Neural cell (in vitro differentiated cells): ENCODE measurements at regions not wholly inside any gene's neighbourhood (a gene's known extent, or its start where the extent isn't known, plus 50 kb on each side); places are given as distances from the start of the nearest gene placed in this dataset.

Experiments
- H2AFZ ChIP-seq: fragments of 200-600, 300-800 bp; sonication (generic), shearing (Covaris generic); 2 replicates; pipeline ENCODE4 v1.6.0; 2014; ENCODE audit warnings: low read depth, mild to moderate bottlenecking, antibody characterized with exemption, low read length, moderate library complexity
- H3F3A ChIP-seq: fragments of 200-600 bp; shearing (Covaris generic); 2 replicates; pipeline ENCODE4 v1.6.1; 2016; ENCODE audit warnings: mild to moderate bottlenecking, moderate library complexity, mixed read lengths, antibody characterized with exemption, low read length; ENCODE audit not compliant: insufficient read depth, poor library complexity, severe bottlenecking
- H3K27ac ChIP-seq: fragments of 200-600, 300-800 bp; sonication (generic), shearing (Covaris generic); 2 replicates; pipeline ENCODE4 v1.5.1; 2014; ENCODE audit warnings: mild to moderate bottlenecking, low read length, moderate library complexity
- H3K27me3 ChIP-seq: fragments of 300-800, 200-600 bp; sonication (generic), shearing (Covaris generic); 2 replicates; pipeline ENCODE4 v1.6.0; 2014; ENCODE audit warnings: mild to moderate bottlenecking, low read depth, low read length, moderate library complexity; ENCODE audit not compliant: insufficient read depth
- H3K36me3 ChIP-seq: fragments of 300-800, 200-600 bp; sonication (generic), shearing (Covaris generic); 2 replicates; pipeline ENCODE4 v1.5.1; 2014; ENCODE audit warnings: mild to moderate bottlenecking, antibody characterized with exemption, low read length, moderate library complexity; ENCODE audit not compliant: insufficient read depth
- H3K4me2 ChIP-seq: fragments of 300-800, 200-600 bp; sonication (generic), shearing (Covaris generic); 2 replicates; pipeline ENCODE4 v1.6.0; 2014; ENCODE audit warnings: mild to moderate bottlenecking, low read length
- H3K4me3 ChIP-seq: fragments of 300-800, 200-600 bp; sonication (generic), shearing (Covaris generic); 2 replicates; pipeline ENCODE4 v1.5.1; 2014; ENCODE audit warnings: mild to moderate bottlenecking, low read length, moderate library complexity
- H3K79me2 ChIP-seq: fragments of 200-600 bp; shearing (Covaris generic); replicated peaks from 2 replicates; pipeline ENCODE4 v1.6.0; 2014; ENCODE audit warnings: mild to moderate bottlenecking, low read length, moderate library complexity; ENCODE audit not compliant: insufficient read depth
- H3K9ac ChIP-seq: fragments of 300-800, 200-600 bp; sonication (generic), shearing (Covaris generic); 2 replicates; pipeline ENCODE4 v1.6.1; 2016; ENCODE audit warnings: mild to moderate bottlenecking, low read length, mixed read lengths
- H3K9me2 ChIP-seq: fragments of 200-600 bp; shearing (Covaris generic); 2 replicates; pipeline ENCODE4 v1.6.1; 2016; ENCODE audit warnings: mild to moderate bottlenecking, low read length, mixed read lengths; ENCODE audit not compliant: insufficient read depth
- H3K9me3 ChIP-seq: fragments of 200-600, 300-800 bp; sonication (generic), shearing (Covaris generic); 2 replicates; pipeline ENCODE4 v1.6.1; 2016; ENCODE audit warnings: mild to moderate bottlenecking, mixed run types, low read length, moderate library complexity, mixed read lengths
- H4K20me1 ChIP-seq: fragments of 200-600 bp; shearing (Covaris generic); 2 replicates; pipeline ENCODE4 v1.6.1; 2016; ENCODE audit warnings: mild to moderate bottlenecking, mixed run types; ENCODE audit not compliant: insufficient read depth
- EP300 ChIP-seq: fragments of 450-650 bp; conservative IDR thresholded peaks from 2 replicates; pipeline ENCODE4 v1.6.1; 2014; ENCODE audit warnings: antibody characterized with exemption, mild to moderate bottlenecking, moderate library complexity; ENCODE audit not compliant: poor library complexity, severe bottlenecking
- EZH2 ChIP-seq: fragments of 200-600, 300-800 bp; shearing (Covaris generic), sonication (generic); IDR thresholded peaks from 2 replicates; pipeline ENCODE4 v1.6.1; 2014; ENCODE audit warnings: antibody characterized with exemption, low read length, borderline replicate concordance, mild to moderate bottlenecking; ENCODE audit not compliant: insufficient read depth, poor library complexity, severe bottlenecking
- MXI1 ChIP-seq: fragments of 450-650 bp; conservative IDR thresholded peaks from 2 replicates; pipeline ENCODE4 v1.6.1; 2014; ENCODE audit warnings: antibody characterized with exemption, mild to moderate bottlenecking; ENCODE audit not compliant: poor library complexity, severe bottlenecking
- POLR2AphosphoS5 ChIP-seq: IDR thresholded peaks from 2 replicates; pipeline ENCODE4 v1.6.1; 2012
- RAD21 ChIP-seq: fragments of 450-650 bp; conservative IDR thresholded peaks from 2 replicates; pipeline ENCODE4 v1.6.1; 2014; ENCODE audit warnings: antibody characterized with exemption, mild to moderate bottlenecking, moderate library complexity
- SMC3 ChIP-seq: fragments of 450-650 bp; conservative IDR thresholded peaks from 2 replicates; pipeline ENCODE4 v1.6.1; 2014; ENCODE audit warnings: antibody characterized with exemption, mild to moderate bottlenecking, moderate library complexity; ENCODE audit not compliant: poor library complexity
- TAF1 ChIP-seq: IDR thresholded peaks from 2 replicates; pipeline ENCODE4 v1.6.1; 2012; ENCODE audit warnings: low read depth
- TF ChIP-seq, protein P1 (sequence below): fragments of 450-650 bp; IDR thresholded peaks from 2 replicates; pipeline ENCODE4 v1.5.1; 2014; ENCODE audit warnings: antibody characterized with exemption, mild to moderate bottlenecking, moderate library complexity; ENCODE audit not compliant: poor library complexity, severe bottlenecking
- TF ChIP-seq, protein P2 (sequence below): IDR thresholded peaks from 2 replicates; pipeline ENCODE4 v1.6.1; 2012; ENCODE audit warnings: borderline replicate concordance

DNA sequence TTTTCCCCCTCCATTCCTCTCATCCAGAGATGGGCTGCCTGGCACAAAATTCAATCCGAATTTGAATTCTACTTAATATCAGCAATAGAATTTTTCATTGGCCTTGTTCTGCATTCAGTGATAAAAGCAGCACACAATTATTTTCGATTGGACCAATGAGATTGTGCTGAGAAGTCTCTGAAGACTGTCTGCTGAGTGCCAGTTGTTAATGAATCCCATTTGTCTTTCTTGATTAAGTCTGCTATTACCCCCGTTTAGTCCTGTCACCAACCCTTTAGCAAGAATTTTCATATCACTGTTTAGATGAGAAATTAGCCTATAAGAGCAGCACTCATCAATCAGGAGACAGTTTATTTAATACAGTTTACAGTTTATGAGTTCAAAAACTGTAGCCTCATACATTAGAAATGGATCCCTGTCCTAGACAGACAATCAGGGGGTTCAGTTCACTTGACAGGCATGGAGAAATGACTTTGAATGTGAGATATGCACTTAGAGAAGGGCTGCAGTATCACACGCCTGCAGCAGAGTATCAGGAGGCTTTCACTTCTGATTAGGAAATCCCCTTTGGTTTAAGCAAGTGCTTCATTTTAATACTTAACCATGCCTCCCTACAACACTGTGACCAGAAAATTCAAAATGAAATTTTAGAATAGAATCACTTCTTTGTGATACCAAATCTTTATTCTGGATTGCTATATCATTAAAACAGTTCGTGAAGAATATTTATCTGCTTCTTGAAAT lies 304.7 kb upstream of the PTBP2 start:
- Histone ChIP-seq H3K4me3 (no peak overlapping the region), H3K9me2 (no peaks in the 10 kb centered on the region), H3K4me2 (no peak overlapping the region), H3K27ac (no peak overlapping the region), H4K20me1 (no peaks in the 10 kb centered on the region), H2AFZ (no peak overlapping the region), H3K9me3 (no peaks in the 10 kb centered on the region), H3F3A (no peaks in the 10 kb centered on the region), H3K36me3 (no peaks in the 10 kb centered on the region), H3K27me3 (no peaks in the 10 kb centered on the region), H3K9ac (no peak overlapping the region), H3K79me2 (no peaks in the 10 kb centered on the region)
- TF ChIP-seq, protein P1, sequence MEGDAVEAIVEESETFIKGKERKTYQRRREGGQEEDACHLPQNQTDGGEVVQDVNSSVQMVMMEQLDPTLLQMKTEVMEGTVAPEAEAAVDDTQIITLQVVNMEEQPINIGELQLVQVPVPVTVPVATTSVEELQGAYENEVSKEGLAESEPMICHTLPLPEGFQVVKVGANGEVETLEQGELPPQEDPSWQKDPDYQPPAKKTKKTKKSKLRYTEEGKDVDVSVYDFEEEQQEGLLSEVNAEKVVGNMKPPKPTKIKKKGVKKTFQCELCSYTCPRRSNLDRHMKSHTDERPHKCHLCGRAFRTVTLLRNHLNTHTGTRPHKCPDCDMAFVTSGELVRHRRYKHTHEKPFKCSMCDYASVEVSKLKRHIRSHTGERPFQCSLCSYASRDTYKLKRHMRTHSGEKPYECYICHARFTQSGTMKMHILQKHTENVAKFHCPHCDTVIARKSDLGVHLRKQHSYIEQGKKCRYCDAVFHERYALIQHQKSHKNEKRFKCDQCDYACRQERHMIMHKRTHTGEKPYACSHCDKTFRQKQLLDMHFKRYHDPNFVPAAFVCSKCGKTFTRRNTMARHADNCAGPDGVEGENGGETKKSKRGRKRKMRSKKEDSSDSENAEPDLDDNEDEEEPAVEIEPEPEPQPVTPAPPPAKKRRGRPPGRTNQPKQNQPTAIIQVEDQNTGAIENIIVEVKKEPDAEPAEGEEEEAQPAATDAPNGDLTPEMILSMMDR: no peak
- no peak for TF ChIP-seq EZH2
- TF ChIP-seq MXI1: no peak
- no peak for TF ChIP-seq RAD21
- no peak for TF ChIP-seq TAF1
- TF ChIP-seq, protein P2, sequence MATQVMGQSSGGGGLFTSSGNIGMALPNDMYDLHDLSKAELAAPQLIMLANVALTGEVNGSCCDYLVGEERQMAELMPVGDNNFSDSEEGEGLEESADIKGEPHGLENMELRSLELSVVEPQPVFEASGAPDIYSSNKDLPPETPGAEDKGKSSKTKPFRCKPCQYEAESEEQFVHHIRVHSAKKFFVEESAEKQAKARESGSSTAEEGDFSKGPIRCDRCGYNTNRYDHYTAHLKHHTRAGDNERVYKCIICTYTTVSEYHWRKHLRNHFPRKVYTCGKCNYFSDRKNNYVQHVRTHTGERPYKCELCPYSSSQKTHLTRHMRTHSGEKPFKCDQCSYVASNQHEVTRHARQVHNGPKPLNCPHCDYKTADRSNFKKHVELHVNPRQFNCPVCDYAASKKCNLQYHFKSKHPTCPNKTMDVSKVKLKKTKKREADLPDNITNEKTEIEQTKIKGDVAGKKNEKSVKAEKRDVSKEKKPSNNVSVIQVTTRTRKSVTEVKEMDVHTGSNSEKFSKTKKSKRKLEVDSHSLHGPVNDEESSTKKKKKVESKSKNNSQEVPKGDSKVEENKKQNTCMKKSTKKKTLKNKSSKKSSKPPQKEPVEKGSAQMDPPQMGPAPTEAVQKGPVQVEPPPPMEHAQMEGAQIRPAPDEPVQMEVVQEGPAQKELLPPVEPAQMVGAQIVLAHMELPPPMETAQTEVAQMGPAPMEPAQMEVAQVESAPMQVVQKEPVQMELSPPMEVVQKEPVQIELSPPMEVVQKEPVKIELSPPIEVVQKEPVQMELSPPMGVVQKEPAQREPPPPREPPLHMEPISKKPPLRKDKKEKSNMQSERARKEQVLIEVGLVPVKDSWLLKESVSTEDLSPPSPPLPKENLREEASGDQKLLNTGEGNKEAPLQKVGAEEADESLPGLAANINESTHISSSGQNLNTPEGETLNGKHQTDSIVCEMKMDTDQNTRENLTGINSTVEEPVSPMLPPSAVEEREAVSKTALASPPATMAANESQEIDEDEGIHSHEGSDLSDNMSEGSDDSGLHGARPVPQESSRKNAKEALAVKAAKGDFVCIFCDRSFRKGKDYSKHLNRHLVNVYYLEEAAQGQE: no peak
- no peak for TF ChIP-seq POLR2AphosphoS5
- TF ChIP-seq SMC3: no peak
- no peak for TF ChIP-seq EP300

DNA sequence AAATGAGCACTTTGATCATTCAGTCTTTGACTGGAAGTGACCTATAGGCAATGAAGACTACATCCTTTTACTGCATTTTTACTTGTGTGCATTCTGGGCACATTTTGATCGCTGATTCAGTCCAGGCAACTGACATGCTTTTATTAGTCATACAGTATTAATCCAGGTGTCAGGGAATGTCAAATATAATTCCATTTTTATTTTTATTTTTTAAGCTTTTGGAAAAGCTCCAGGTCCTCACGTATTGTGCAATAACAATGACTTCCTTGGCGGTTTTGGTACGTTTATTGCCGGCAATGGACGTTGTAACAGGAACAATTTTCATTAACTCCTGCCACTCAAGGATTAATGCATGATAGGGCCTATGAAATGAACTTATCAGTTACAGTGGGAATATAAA lies 302.6 kb upstream of the PTBP2 start:
- Histone ChIP-seq H3K9me3 (no peaks in the 10 kb centered on the region), H3K4me2 (no peak overlapping the region), H3K27ac (no peak overlapping the region), H3K36me3 (no peaks in the 10 kb centered on the region), H3K9me2 (no peaks in the 10 kb centered on the region), H2AFZ (no peak overlapping the region), H3K27me3 (no peaks in the 10 kb centered on the region), H3K79me2 (no peaks in the 10 kb centered on the region), H4K20me1 (no peaks in the 10 kb centered on the region), H3F3A (no peaks in the 10 kb centered on the region), H3K9ac (no peak overlapping the region), H3K4me3 (no peak overlapping the region)
- TF ChIP-seq, protein P1: no peak
- TF ChIP-seq EP300: no peak
- TF ChIP-seq POLR2AphosphoS5: no peak
- TF ChIP-seq, protein P2: no peak
